Panc1 (cell line): ENCODE measurements at regions not wholly inside any gene's neighbourhood (a gene's known extent, or its start where the extent isn't known, plus 50 kb on each side); places are given as distances from the start of the nearest gene placed in this dataset.

ENCODE experiments used
- POLR2AphosphoS5 ChIP-seq: IDR thresholded peaks from 2 replicates; pipeline ENCODE4 v1.6.1; 2012; ENCODE audit warnings: mild to moderate bottlenecking, low read depth, low read length, moderate library complexity
- TF ChIP-seq, protein P1 (sequence below): fragments of 450-650 bp; IDR thresholded peaks from 2 replicates; pipeline ENCODE4 v1.5.1; 2017; ENCODE audit warnings: mild to moderate bottlenecking
- TF ChIP-seq, protein P2 (sequence below), 2 experiments: IDR thresholded peaks; 2 replicates each; pipeline ENCODE4 v1.6.1; 2011 to 2012; ENCODE audit warnings: low read depth in 2 of 2, control low read depth in 1 of 2, low read length in 1 of 2, mild to moderate bottlenecking in 1 of 2, moderate library complexity in 1 of 2; ENCODE audit not compliant: insufficient read depth in 1 of 2

DNA sequence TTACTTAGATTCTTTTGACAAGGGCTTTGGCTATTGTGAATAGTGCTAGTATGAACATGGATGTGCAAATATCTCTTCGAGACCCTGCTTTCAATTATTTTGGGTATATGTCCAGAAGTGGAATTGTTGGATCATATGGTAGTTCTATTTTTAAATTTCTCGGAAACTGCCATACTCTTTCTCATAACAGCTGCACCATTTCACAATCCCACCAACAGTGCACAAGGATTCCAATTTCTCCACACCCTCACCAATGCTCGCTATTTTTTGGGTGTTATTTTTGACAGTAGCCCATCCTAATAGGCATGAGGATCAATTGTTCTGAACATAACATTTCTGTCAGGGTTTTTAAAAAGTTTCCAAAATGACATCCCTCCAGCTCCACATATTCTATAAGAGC is 69.2 kb upstream of the ESR1 start:
- TF ChIP-seq, protein P1, sequence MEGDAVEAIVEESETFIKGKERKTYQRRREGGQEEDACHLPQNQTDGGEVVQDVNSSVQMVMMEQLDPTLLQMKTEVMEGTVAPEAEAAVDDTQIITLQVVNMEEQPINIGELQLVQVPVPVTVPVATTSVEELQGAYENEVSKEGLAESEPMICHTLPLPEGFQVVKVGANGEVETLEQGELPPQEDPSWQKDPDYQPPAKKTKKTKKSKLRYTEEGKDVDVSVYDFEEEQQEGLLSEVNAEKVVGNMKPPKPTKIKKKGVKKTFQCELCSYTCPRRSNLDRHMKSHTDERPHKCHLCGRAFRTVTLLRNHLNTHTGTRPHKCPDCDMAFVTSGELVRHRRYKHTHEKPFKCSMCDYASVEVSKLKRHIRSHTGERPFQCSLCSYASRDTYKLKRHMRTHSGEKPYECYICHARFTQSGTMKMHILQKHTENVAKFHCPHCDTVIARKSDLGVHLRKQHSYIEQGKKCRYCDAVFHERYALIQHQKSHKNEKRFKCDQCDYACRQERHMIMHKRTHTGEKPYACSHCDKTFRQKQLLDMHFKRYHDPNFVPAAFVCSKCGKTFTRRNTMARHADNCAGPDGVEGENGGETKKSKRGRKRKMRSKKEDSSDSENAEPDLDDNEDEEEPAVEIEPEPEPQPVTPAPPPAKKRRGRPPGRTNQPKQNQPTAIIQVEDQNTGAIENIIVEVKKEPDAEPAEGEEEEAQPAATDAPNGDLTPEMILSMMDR = no peak
- TF ChIP-seq POLR2AphosphoS5 = no peak
- TF ChIP-seq, protein P2, sequence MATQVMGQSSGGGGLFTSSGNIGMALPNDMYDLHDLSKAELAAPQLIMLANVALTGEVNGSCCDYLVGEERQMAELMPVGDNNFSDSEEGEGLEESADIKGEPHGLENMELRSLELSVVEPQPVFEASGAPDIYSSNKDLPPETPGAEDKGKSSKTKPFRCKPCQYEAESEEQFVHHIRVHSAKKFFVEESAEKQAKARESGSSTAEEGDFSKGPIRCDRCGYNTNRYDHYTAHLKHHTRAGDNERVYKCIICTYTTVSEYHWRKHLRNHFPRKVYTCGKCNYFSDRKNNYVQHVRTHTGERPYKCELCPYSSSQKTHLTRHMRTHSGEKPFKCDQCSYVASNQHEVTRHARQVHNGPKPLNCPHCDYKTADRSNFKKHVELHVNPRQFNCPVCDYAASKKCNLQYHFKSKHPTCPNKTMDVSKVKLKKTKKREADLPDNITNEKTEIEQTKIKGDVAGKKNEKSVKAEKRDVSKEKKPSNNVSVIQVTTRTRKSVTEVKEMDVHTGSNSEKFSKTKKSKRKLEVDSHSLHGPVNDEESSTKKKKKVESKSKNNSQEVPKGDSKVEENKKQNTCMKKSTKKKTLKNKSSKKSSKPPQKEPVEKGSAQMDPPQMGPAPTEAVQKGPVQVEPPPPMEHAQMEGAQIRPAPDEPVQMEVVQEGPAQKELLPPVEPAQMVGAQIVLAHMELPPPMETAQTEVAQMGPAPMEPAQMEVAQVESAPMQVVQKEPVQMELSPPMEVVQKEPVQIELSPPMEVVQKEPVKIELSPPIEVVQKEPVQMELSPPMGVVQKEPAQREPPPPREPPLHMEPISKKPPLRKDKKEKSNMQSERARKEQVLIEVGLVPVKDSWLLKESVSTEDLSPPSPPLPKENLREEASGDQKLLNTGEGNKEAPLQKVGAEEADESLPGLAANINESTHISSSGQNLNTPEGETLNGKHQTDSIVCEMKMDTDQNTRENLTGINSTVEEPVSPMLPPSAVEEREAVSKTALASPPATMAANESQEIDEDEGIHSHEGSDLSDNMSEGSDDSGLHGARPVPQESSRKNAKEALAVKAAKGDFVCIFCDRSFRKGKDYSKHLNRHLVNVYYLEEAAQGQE (IDR thresholded peaks at IDR 0.05; ENCODE audit: insufficient read depth in 1 of 2, low read depth in 2 of 2, low read length in 1 of 2) = no peak
